ENCODE measurements at regions not wholly inside any gene's neighbourhood (a gene's known extent, or its start where the extent isn't known, plus 50 kb on each side); places are given as distances from the start of the nearest gene placed in this dataset.
A peak's percentile ranks its signal among the peaks of the same experiment; 100 is the strongest.

DNA sequence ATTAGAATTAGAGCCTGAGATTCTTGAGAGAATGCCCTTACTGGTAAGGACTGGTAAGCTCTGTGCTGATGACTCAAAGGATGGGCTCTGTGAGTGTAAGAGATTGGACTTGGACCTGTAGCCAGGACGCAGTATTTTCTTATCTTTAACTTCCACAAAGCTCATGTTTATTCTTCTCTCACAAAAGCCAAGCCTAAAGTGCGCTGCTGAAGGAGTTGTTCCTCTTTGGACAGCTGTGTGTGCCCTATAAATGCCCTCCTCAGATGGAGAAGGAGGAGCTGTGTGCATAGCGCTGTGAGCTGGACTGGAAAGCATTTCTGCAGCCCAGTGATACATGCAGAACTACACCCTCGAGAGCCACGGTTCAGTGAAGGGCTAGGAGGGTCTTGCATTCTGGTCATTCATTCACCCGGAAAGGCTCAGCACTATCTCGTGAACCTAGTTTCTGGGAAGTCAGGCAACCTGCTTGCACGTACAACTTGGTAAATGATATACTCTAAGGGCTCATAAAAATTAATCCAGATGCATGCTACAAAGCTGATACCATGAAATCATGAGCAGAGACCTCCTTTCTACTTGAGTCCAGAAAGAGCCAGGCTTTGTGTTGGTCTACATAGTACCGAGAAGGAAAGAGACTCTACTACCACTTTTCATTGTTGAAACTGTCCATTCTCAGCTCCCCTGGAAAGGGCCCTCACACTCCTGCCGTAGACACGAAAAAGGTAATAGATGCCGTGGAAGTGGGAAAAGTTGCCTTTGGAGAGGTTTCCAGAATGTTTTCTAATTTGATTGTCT lies 103.0 kb upstream of the TBL1XR1 start:
- peaks cover 2 to 9% (median 7%) of the 10 kb centered on the region in 4 donors for H3K4me1 ChIP-seq (ENCODE audit: control insufficient read depth in 4 of 4, insufficient read depth in 4 of 4, low read length in 3 of 4)
- no peaks in the 10 kb centered on the region for H3K27me3 ChIP-seq (ENCODE audit: control insufficient read depth in 4 of 4, insufficient read depth in 4 of 4, low read length in 3 of 4)
- TF ChIP-seq HNF4A (conservative IDR thresholded peaks at IDR 0.05) (peak; percentile 26 to 27), FOXA2 (IDR thresholded peaks at IDR 0.05) (no peak), RAD21 (IDR thresholded peaks at IDR 0.05) (peak in 1 of 2 donors; percentile 16), SP1 (IDR thresholded peaks at IDR 0.05) (peak; percentile 12)
- no peaks in the 10 kb centered on the region for H3K9me3 ChIP-seq (ENCODE audit: control insufficient read depth in 4 of 4, low read length in 3 of 4)
- DNase-seq (ENCODE audit: low spot score): no peak
- WGBS: 40% methylated on average over 12 of the region's 12 CpGs
- H3K4me3 ChIP-seq (ENCODE audit: low read depth in 1 of 3, low read length in 3 of 3): no peak overlapping the region
- H3K9ac ChIP-seq (ENCODE audit: low read depth in 1 of 2, low read length in 2 of 2): no peak overlapping the region
- no peak overlapping the region for H3K27ac ChIP-seq (ENCODE audit: low read depth in 1 of 2, low read length in 2 of 2)
- H3K36me3 ChIP-seq (ENCODE audit: control insufficient read depth in 4 of 4, insufficient read depth in 3 of 4, low read depth in 1 of 4, low read length in 3 of 4): no peaks in the 10 kb centered on the region

DNA sequence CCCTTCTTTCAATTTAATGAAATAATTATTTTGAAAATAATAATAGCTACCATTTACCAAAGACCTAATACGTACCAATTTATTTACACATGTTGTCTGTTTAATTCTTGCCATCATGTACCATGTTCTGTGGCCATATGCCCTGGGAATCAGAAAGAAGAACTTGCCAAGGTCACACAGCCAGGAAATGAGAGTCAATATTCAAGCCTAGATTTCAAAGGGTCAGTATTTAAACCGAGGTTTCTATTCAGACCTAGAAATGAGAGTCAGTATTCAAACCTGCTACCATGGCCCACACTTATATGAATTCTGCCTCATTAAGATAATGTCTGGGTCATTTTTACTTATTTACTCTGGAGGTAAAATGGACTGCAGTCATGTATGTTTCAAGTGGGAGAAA lies 103.6 kb upstream of the TBL1XR1 start:
- no peak for DNase-seq (ENCODE audit: low spot score)
- Histone ChIP-seq H3K9me3 (ENCODE audit: control insufficient read depth in 4 of 4, low read length in 3 of 4) (no peaks in the 10 kb centered on the region), H3K4me1 (ENCODE audit: control insufficient read depth in 4 of 4, insufficient read depth in 4 of 4, low read length in 3 of 4) (peaks cover 2 to 9% (median 7%) of the 10 kb centered on the region in 4 donors), H3K27me3 (ENCODE audit: control insufficient read depth in 4 of 4, insufficient read depth in 4 of 4, low read length in 3 of 4) (no peaks in the 10 kb centered on the region), H3K9ac (ENCODE audit: low read depth in 1 of 2, low read length in 2 of 2) (no peak overlapping the region), H3K27ac (ENCODE audit: low read depth in 1 of 2, low read length in 2 of 2) (no peak overlapping the region), H3K4me3 (ENCODE audit: low read depth in 1 of 3, low read length in 3 of 3) (no peak overlapping the region), H3K36me3 (ENCODE audit: control insufficient read depth in 4 of 4, insufficient read depth in 3 of 4, low read depth in 1 of 4, low read length in 3 of 4) (no peaks in the 10 kb centered on the region)
- TF ChIP-seq, protein P1, sequence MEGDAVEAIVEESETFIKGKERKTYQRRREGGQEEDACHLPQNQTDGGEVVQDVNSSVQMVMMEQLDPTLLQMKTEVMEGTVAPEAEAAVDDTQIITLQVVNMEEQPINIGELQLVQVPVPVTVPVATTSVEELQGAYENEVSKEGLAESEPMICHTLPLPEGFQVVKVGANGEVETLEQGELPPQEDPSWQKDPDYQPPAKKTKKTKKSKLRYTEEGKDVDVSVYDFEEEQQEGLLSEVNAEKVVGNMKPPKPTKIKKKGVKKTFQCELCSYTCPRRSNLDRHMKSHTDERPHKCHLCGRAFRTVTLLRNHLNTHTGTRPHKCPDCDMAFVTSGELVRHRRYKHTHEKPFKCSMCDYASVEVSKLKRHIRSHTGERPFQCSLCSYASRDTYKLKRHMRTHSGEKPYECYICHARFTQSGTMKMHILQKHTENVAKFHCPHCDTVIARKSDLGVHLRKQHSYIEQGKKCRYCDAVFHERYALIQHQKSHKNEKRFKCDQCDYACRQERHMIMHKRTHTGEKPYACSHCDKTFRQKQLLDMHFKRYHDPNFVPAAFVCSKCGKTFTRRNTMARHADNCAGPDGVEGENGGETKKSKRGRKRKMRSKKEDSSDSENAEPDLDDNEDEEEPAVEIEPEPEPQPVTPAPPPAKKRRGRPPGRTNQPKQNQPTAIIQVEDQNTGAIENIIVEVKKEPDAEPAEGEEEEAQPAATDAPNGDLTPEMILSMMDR (IDR thresholded peaks at IDR 0.05; ENCODE audit: low read depth, low read length, missing input control): no peak
- TF ChIP-seq RXRA (IDR thresholded peaks at IDR 0.05) (no peak), EGR1 (IDR thresholded peaks at IDR 0.05; ENCODE audit: low read depth in 2 of 2) (no peak), HNF4G (IDR thresholded peaks at IDR 0.05) (no peak), RAD21 (IDR thresholded peaks at IDR 0.05) (no peak), YY1 (IDR thresholded peaks at IDR 0.05) (no peak), SP1 (IDR thresholded peaks at IDR 0.05) (no peak), NR2F2 (IDR thresholded peaks at IDR 0.05) (no peak), GABPA (IDR thresholded peaks at IDR 0.05 in 1 of 2, conservative IDR thresholded peaks at IDR 0.05 in 1 of 2) (no peak)
- 25% methylated on average over 2 of the region's 2 CpGs for WGBS

DNA sequence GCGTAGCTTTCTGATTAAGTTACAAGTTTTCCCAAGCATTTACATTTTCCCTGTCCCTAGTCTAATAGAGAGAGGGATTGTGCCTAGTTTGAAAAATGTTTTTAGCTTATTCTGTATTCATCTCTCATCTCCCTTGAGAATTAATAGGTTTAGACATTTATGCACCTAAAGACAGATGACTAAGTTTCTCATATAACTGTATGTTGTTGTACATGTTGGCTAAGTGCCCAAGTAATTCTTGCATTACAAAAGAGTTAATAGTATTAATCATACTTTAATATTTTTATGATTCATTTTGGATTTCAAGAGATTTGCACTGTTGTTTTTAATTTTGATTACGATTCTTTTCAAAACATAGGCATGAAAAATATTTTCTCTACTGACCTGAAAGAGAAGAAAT lies 109.0 kb upstream of the TBL1XR1 start:
- Histone ChIP-seq H3K9me3 (ENCODE audit: control insufficient read depth in 4 of 4, low read length in 3 of 4) (no peaks in the 10 kb centered on the region), H3K9ac (ENCODE audit: low read depth in 1 of 2, low read length in 2 of 2) (no peak overlapping the region), H3K4me3 (ENCODE audit: low read depth in 1 of 3, low read length in 3 of 3) (no peak overlapping the region), H3K36me3 (ENCODE audit: control insufficient read depth in 4 of 4, insufficient read depth in 3 of 4, low read depth in 1 of 4, low read length in 3 of 4) (no peaks in the 10 kb centered on the region), H3K27ac (ENCODE audit: low read depth in 1 of 2, low read length in 2 of 2) (no peak overlapping the region), H3K4me1 (ENCODE audit: control insufficient read depth in 4 of 4, insufficient read depth in 4 of 4, low read length in 3 of 4) (peaks cover 0 to 2% (median 0%) of the 10 kb centered on the region in 4 donors), H3K27me3 (ENCODE audit: control insufficient read depth in 4 of 4, insufficient read depth in 4 of 4, low read length in 3 of 4) (no peaks in the 10 kb centered on the region)
- WGBS: 92% methylated on average over 2 of the region's 2 CpGs
- no peak for DNase-seq (ENCODE audit: low spot score)
- TF ChIP-seq RAD21 (IDR thresholded peaks at IDR 0.05) (no peak), JUND (IDR thresholded peaks at IDR 0.05) (no peak), GABPA (IDR thresholded peaks at IDR 0.05 in 1 of 2, conservative IDR thresholded peaks at IDR 0.05 in 1 of 2) (no peak), MAX (IDR thresholded peaks at IDR 0.05) (no peak), FOXA1 (IDR thresholded peaks at IDR 0.05) (no peak), SP1 (IDR thresholded peaks at IDR 0.05) (no peak), HNF4G (IDR thresholded peaks at IDR 0.05) (no peak), RXRA (IDR thresholded peaks at IDR 0.05) (no peak), NR2F2 (IDR thresholded peaks at IDR 0.05) (no peak), FOXA2 (IDR thresholded peaks at IDR 0.05) (no peak), REST (IDR thresholded peaks at IDR 0.05) (no peak), ATF3 (IDR thresholded peaks at IDR 0.05) (no peak), YY1 (IDR thresholded peaks at IDR 0.05) (no peak), ZBTB33 (IDR thresholded peaks at IDR 0.05) (no peak), EGR1 (IDR thresholded peaks at IDR 0.05; ENCODE audit: low read depth in 2 of 2) (no peak)
